ENCODE measurements at regions not wholly inside any gene's neighbourhood (a gene's known extent, or its start where the extent isn't known, plus 50 kb on each side); places are given as distances from the start of the nearest gene placed in this dataset.

DNA sequence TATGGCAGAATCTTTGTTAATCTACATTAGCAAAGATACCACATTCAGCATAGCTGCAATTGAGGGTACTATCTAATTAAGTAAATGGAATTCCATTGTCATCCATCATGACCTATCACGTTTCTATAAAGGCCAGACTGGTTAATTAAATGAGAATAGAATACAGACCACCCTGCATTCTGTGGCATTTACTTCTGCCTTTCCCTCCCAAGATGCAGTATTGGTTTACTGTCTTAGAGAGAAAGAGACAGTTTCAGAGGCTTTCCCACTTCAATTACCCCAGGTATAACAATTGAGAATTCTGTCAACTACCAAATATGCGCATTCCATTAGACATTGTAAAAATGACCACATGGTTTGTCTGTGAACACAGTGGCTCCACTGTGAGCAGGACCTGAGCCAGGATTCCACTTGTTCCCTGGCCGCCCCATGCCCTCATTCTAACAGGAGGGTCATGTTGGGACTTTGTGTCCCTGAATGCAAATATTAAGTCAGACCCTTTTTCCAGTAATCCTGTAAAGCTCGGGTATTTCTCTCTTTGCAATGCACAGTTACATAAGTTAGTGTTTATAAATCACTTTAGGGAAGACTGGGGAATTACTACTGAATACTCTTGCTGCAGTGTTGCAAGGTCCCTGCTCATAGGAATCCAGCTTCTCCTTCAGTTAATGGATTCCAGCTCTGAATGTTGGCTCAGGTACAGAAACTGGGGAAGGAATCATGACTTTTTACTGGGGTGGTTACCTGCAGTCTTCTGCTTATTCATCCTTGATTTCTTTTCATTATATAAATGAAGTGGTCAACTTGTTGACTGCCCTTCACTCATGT, 261.0 kb downstream of the PDGFC start:
- DNase-seq (ENCODE audit: low read depth in 2 of 2), result no peak

GRCh38 chr4:156705311-156705710, 266.3 kb downstream of the PDGFC start:
- DNase-seq (ENCODE audit: low read depth in 2 of 2), result no peak

- no peak for DNase-seq (ENCODE audit: low read depth in 2 of 2)
These were observed 276.4 kb downstream of the PDGFC start for GRCh38 chr4:156695163-156695562.

DNA sequence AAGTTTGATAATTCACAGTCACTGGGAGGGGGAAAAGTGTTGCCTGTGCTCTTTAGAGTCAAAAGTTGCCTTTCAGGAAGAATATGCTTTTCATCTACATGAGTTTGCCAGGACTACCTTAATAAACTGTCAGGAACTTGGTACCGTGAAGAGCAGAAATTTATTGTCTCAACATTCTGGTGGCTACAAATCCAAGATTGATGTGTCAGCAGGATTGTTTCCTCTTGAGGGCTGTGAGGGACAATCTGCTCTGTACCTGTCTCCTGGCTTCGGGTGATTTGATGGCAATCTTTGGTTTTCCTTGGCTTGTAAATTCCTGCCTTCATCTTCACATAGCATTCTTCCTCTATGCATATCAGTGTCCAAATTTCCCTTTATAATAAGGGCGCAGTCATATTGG, 277.2 kb downstream of the PDGFC start:
- DNase-seq (ENCODE audit: low read depth in 2 of 2), result no peak

- DNase-seq (ENCODE audit: low read depth in 2 of 2), result no peak
These were observed 278.0 kb downstream of the PDGFC start for GRCh38 chr4:156693557-156693956.

DNA sequence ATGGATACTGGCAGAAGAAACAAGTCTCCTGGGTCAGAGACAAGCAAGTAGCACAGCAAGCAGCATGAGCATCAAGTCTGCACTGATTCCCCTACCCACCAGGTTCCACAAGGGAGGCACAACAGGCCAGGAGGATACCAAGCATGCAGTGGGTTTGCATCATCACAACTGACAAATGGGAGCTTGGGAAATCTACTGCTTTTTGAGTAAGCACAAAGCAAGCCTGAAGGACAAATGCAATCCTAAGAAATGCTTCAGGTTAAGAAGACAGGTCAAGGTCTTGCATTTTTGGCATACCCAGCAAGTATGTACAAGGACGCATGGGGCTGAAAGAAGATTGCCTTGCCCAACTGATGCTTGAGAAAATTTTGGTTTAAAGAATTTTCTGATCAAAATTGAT, 279.6 kb downstream of the PDGFC start:
- DNase-seq (ENCODE audit: low read depth in 2 of 2), result no peak

DNA sequence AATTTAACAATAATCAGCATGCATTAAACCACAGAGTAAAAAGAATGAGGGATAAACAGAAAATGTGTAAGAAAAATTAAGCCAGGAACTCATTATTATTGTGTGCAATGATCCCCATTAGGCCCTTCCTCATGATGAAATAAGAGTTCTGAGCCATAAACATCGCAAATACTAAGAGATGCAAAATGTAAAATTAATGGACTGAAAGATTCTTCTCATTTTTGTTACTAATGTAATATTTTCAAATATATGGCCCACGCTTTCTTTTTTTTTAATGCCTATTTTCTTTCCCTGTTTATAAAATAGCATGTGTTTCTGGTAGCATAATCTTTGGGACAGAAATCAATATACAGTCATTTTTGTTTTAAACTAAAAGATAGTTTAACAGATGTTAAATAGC, 281.0 kb downstream of the PDGFC start:
- DNase-seq (ENCODE audit: low read depth in 2 of 2), result no peak

- peak in 1 of 2 donors; percentile 9 for DNase-seq (ENCODE audit: low read depth in 2 of 2)
These were observed 285.5 kb downstream of the PDGFC start for GRCh38 chr4:156686120-156686519.

DNA sequence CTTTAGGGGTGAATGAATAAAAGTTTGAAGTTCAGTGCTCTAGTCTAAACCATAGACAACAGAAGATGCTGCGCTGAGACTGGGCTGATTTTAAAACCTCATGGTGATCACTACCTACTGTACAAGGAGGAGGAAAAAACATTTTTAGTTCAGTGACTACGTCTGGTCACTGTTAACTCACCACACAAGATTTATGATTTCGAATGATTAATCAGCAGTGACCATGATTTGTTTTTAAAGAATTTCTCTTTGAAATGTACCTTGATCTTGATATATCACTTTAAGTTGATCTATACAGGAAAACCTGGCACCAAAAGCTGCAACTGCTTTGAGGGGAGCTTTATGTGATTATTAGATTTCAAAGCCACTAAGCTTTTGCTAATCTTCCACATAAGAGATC, 286.3 kb downstream of the PDGFC start:
- no peak for DNase-seq (ENCODE audit: low read depth in 2 of 2)

GRCh38 chr4:156677656-156678055, 293.9 kb downstream of the PDGFC start:
- no peak for DNase-seq (ENCODE audit: low read depth in 2 of 2)

- peak; percentile 36 to 45 for DNase-seq (ENCODE audit: low read depth in 2 of 2)
These were observed 294.5 kb downstream of the PDGFC start for GRCh38 chr4:156677131-156677531.

DNA sequence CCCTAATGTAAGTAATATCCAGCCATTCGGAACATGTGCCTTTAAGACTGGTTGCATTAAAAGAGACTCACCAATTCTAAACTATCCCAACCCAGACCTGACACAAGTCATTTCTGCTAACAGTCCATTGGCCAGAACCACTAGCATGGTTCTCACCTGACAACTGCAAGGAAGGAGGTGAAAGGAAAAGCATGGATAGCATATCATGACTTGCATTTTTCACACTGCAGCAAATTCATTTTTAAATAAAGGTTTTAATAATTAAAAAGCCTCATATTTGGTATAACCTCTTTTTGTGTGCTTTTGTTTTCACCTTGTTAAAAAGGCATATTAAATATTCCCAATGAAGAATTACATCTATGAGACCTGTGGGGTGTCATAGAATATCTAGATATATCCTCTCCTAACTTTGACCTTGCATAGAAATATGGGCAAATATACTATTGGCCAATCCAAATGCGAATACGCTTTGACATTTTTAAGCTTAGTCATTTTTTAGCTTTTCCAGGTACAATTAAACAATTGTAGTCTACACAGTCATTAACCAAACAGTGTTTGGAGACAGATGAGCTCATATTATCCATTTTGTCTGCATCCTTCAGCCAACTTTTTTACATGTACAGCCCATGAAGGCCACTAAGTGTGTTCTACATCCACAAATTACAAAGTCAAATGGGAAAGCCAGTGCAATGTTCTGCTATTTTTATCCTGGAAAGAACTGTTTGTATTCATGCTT, 295.3 kb downstream of the PDGFC start:
- no peak for DNase-seq (ENCODE audit: low read depth in 2 of 2)

DNA sequence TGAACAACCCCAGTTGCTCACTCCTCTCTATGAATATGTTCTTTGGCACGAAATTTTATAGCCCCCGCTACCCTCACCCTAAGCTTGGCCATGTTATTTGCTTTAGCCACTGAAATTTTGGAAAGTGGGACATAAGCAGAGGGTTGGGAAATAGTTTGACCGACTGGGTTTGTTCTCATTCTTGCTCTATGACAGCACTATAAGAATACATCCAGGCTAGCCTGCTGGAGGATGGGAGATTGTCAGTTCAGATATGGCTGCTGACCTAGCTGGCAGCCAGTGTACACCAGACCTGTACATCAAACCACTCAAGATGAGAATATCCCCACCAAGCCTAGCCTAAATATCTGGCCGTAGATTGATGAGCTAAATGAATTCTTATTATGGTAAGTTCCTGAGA, 298.1 kb downstream of the PDGFC start:
- DNase-seq (ENCODE audit: low read depth in 2 of 2), result no peak

DNA sequence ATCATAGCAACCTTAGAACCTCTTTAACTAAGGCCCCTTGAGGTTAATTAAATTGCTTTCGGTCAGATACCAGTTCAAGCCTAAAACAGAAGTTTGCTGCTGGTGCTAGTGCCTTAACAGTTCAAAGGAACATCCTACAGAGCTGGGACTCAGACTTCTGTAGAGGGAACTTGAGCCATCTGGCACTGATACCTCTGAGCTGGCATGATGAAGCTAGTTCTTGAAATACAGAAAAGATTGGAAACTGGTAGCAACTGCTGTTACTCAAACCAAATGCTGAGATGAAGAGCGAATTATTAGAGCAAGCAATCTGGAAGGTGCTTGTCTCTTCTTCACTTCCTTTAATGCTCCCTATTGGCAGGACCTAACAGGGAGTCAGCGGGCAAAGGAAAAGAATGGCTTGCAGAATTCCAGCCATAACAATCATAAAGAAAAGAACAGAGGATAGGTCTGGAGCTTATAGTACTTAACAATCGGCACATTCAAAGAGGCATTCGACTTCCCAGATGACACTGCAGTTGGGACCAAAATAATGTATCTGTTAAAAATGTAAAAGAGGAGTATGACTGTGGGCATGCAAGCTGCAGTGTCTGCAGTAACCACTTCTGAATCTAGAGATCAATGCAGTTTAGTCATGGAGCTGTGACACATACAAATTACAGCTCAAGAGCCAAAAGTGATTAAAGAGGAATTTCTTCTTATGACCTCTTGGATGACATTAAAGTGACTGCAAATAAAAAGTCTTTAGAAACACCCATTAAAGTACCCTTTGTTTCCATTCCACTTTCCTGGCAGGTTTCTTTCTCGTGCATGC, 298.9 kb downstream of the PDGFC start:
- no peak for DNase-seq (ENCODE audit: low read depth in 2 of 2)

- DNase-seq (ENCODE audit: low read depth in 2 of 2), result no peak
These were observed 305.7 kb downstream of the PDGFC start for GRCh38 chr4:156665780-156666366.

DNA sequence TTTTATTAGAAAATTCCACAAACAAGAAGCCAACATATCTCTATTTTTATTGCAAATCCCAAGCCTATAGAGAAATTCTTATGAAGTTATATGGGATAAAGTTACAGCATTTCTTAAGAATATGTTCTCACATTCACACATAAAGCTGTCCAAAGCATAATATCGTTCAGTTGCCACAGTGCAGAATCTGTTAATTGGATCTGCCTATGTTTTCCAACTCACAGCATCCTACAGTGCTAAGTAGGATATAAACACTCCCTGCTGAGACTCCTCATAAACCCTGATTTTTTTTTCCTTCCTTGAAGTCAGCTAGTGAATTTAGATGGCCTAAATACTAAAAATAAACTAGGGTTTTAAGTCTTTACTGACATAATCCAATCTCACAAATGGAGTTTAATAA, 307.9 kb downstream of the PDGFC start:
- no peak for DNase-seq (ENCODE audit: low read depth in 2 of 2)

- DNase-seq (ENCODE audit: low read depth in 2 of 2), result no peak
These were observed 308.7 kb downstream of the PDGFC start for GRCh38 chr4:156662921-156663320.

DNA sequence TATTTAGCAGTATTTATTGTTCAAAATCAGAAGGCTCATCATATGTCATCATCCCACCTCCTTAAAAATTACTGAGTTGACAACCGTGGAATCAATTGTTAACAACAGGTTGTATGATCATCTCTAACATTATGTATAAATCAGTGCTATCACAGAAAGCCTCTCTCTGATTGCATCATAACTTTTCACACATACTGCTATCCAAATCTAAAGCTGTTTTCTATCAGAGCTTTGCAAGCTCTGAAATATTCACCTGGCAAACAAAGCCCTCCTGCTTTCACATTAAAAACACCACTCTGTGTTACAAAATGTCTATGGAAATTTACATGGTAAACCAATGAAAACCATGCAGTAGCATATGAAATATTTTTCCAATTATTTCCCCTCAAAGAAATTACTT, 310.0 kb downstream of the PDGFC start:
- DNase-seq (ENCODE audit: low read depth in 2 of 2), result no peak

- DNase-seq (ENCODE audit: low read depth in 2 of 2), result no peak
These were observed 311.1 kb downstream of the PDGFC start for GRCh38 chr4:156660465-156660864.

- no peak for DNase-seq (ENCODE audit: low read depth in 2 of 2)
These were observed 311.6 kb downstream of the PDGFC start for GRCh38 chr4:156659983-156660382.

DNA sequence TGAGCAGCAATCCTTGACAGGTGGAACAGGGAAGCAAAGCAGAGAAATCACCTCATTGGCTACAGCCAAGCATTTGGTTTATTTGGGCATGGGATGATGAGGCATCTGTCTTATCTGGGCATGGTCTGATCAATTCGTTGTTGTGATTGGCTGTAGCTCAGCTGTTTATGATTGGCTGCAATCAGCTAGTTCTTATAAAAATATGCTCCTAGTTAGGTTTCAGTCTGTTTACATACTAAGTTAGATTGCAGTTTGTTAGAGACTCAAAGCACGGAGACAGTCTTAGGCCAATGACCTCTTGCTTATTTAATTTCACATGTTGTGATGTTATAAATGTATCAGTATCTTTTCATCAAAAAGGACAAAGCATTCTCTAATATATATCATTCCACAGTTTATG, 312.0 kb downstream of the PDGFC start:
- no peak for DNase-seq (ENCODE audit: low read depth in 2 of 2)

- no peak for DNase-seq (ENCODE audit: low read depth in 2 of 2)
These were observed 314.7 kb downstream of the PDGFC start for GRCh38 chr4:156656896-156657295.

Data from lung microvascular endothelial cell (primary cell).